ENCODE measurements at regions not wholly inside any gene's neighbourhood (a gene's known extent, or its start where the extent isn't known, plus 50 kb on each side); places are given as distances from the start of the nearest gene placed in this dataset.
"Not testable (repeated sequence)": the region's sequence is repeated elsewhere in the genome, so short reads cannot be mapped to it uniquely, and the experiment has no call there.

GRCh38 chr16:29600111-29601000, 62.7 kb upstream of the SPN start:
- H3K27me3 ChIP-seq (ENCODE audit: insufficient read depth, low read depth); BruUV-seq (replicated peaks); DNase-seq; H3K9me3 ChIP-seq (ENCODE audit: insufficient read depth, low read depth); H3K36me3 ChIP-seq (ENCODE audit: low read depth); CTCF ChIA-PET; H3K9me2 ChIP-seq (ENCODE audit: insufficient read depth); H2AFZ ChIP-seq; H3K4me2 ChIP-seq; POLR2A ChIA-PET (ENCODE audit: unreplicated experiment); H3K27ac ChIP-seq; H3K4me3 ChIP-seq; intact Hi-C loops (cut with micrococcal nuclease; ENCODE audit: unreplicated experiment): not testable (repeated sequence)
- Histone ChIP-seq H3K79me2 (ENCODE audit: low read depth) (peaks cover 83% of the 10 kb centered on the region), H3F3A (ENCODE audit: insufficient read depth, low read depth) (peaks cover 18% of the 10 kb centered on the region; the same call in 1 of the 2 replicates), H4K20me1 (ENCODE audit: insufficient read depth) (peaks cover 54% of the 10 kb centered on the region), H3K4me1 (replicated peaks; ENCODE audit: insufficient read depth) (peaks cover 18% of the 10 kb centered on the region)

- Histone ChIP-seq H3K4me1 (replicated peaks; ENCODE audit: insufficient read depth) (peaks cover 18% of the 10 kb centered on the region), H4K20me1 (ENCODE audit: insufficient read depth) (peaks cover 61% of the 10 kb centered on the region), H3K79me2 (ENCODE audit: low read depth) (peaks cover 88% of the 10 kb centered on the region)
- H3K9me2 ChIP-seq (ENCODE audit: insufficient read depth); H3K4me3 ChIP-seq; H3K27ac ChIP-seq; H3K27me3 ChIP-seq (ENCODE audit: insufficient read depth, low read depth); BruUV-seq (replicated peaks); H3K9me3 ChIP-seq (ENCODE audit: insufficient read depth, low read depth); CTCF ChIA-PET; H2AFZ ChIP-seq; H3K4me2 ChIP-seq; intact Hi-C loops (cut with micrococcal nuclease; ENCODE audit: unreplicated experiment); H3F3A ChIP-seq (ENCODE audit: insufficient read depth, low read depth); H3K36me3 ChIP-seq (ENCODE audit: low read depth); DNase-seq: not testable (repeated sequence)
- POLR2A ChIA-PET (ENCODE audit: unreplicated experiment), result interaction anchor here (0.7 kb wide), 1 partner anchor 223 kb away, joined by 5 read pairs; no protein-coding TSS in a partner anchor
Measured at GRCh38 chr16:29602247-29602625, 60.8 kb upstream of the SPN start.

- H3K27ac ChIP-seq; H3K9me2 ChIP-seq (ENCODE audit: insufficient read depth); H3K36me3 ChIP-seq (ENCODE audit: low read depth); H3K4me2 ChIP-seq; H3K27me3 ChIP-seq (ENCODE audit: insufficient read depth, low read depth); H3K9me3 ChIP-seq (ENCODE audit: insufficient read depth, low read depth); intact Hi-C loops (cut with micrococcal nuclease; ENCODE audit: unreplicated experiment); POLR2A ChIA-PET (ENCODE audit: unreplicated experiment); H3K4me3 ChIP-seq; H2AFZ ChIP-seq; CTCF ChIA-PET; BruUV-seq (replicated peaks); DNase-seq; H3F3A ChIP-seq (ENCODE audit: insufficient read depth, low read depth): not testable (repeated sequence)
- H3K79me2 ChIP-seq (ENCODE audit: low read depth), result peaks cover 88% of the 10 kb centered on the region
- peaks cover 65% of the 10 kb centered on the region for H4K20me1 ChIP-seq (ENCODE audit: insufficient read depth)
- peaks cover 18% of the 10 kb centered on the region for H3K4me1 ChIP-seq (replicated peaks; ENCODE audit: insufficient read depth)
Measured at GRCh38 chr16:29602683-29603088, 60.4 kb upstream of the SPN start.

- H4K20me1 ChIP-seq (ENCODE audit: insufficient read depth), result peaks cover 73% of the 10 kb centered on the region
- peaks cover 96% of the 10 kb centered on the region for H3K79me2 ChIP-seq (ENCODE audit: low read depth)
- H3K9me3 ChIP-seq (ENCODE audit: insufficient read depth, low read depth); H3K4me3 ChIP-seq; H3K36me3 ChIP-seq (ENCODE audit: low read depth); H3K27me3 ChIP-seq (ENCODE audit: insufficient read depth, low read depth); H2AFZ ChIP-seq; CTCF ChIA-PET; H3F3A ChIP-seq (ENCODE audit: insufficient read depth, low read depth); H3K27ac ChIP-seq; H3K9me2 ChIP-seq (ENCODE audit: insufficient read depth): not testable (repeated sequence)
- peaks cover 24% of the 10 kb centered on the region for H3K4me1 ChIP-seq (replicated peaks; ENCODE audit: insufficient read depth)
- BruUV-seq (replicated peaks), result TSS peak; percentile 11
- peak overlapping the region; percentile 5; the same call in 1 of the 2 replicates for H3K4me2 ChIP-seq
- DNase-seq, result peak; percentile 59 to 86
- POLR2A ChIA-PET (ENCODE audit: unreplicated experiment), result interaction anchor here (0.7 kb wide), 1 partner anchor 809 kb away, joined by 8 read pairs; no protein-coding TSS in a partner anchor
- intact Hi-C loops (cut with micrococcal nuclease; ENCODE audit: unreplicated experiment), result loop anchor here (1.0 kb wide), 1 partner anchor 10 kb away; no protein-coding TSS in a partner anchor
Measured at GRCh38 chr16:29604631-29605549, 58.2 kb upstream of the SPN start.

- H3K4me2 ChIP-seq, result 0 out of 2 replicates have a peak overlapping the region, but pooled peaks have one; percentile 5
- H2AFZ ChIP-seq; POLR2A ChIA-PET (ENCODE audit: unreplicated experiment); H3K9me3 ChIP-seq (ENCODE audit: insufficient read depth, low read depth); H3K27ac ChIP-seq; H3K36me3 ChIP-seq (ENCODE audit: low read depth); H3K9me2 ChIP-seq (ENCODE audit: insufficient read depth); CTCF ChIA-PET; H3K27me3 ChIP-seq (ENCODE audit: insufficient read depth, low read depth); DNase-seq; H3F3A ChIP-seq (ENCODE audit: insufficient read depth, low read depth); H3K4me3 ChIP-seq; BruUV-seq (replicated peaks); intact Hi-C loops (cut with micrococcal nuclease; ENCODE audit: unreplicated experiment): not testable (repeated sequence)
- peaks cover 69% of the 10 kb centered on the region for H4K20me1 ChIP-seq (ENCODE audit: insufficient read depth)
- peaks cover 97% of the 10 kb centered on the region for H3K79me2 ChIP-seq (ENCODE audit: low read depth)
- peaks cover 28% of the 10 kb centered on the region for H3K4me1 ChIP-seq (replicated peaks; ENCODE audit: insufficient read depth)
Measured at GRCh38 chr16:29605593-29606205, 57.3 kb upstream of the SPN start.

GRCh38 chr16:29606669-29607427, 56.2 kb upstream of the SPN start:
- CTCF ChIA-PET; BruUV-seq (replicated peaks): not testable (repeated sequence)

More at GRCh38 chr16:29606669-29607427, 56.2 kb upstream of the SPN start:
- H3K36me3 ChIP-seq (ENCODE audit: low read depth); H2AFZ ChIP-seq; H3K9me2 ChIP-seq (ENCODE audit: insufficient read depth); POLR2A ChIA-PET (ENCODE audit: unreplicated experiment); H3K27me3 ChIP-seq (ENCODE audit: insufficient read depth, low read depth); H3K4me2 ChIP-seq; H3K27ac ChIP-seq; H3K9me3 ChIP-seq (ENCODE audit: insufficient read depth, low read depth); intact Hi-C loops (cut with micrococcal nuclease; ENCODE audit: unreplicated experiment); H3K4me3 ChIP-seq; DNase-seq; H3F3A ChIP-seq (ENCODE audit: insufficient read depth, low read depth): not testable (repeated sequence)
- Histone ChIP-seq H3K79me2 (ENCODE audit: low read depth) (peaks cover 95% of the 10 kb centered on the region), H3K4me1 (replicated peaks; ENCODE audit: insufficient read depth) (peaks cover 28% of the 10 kb centered on the region), H4K20me1 (ENCODE audit: insufficient read depth) (peaks cover 65% of the 10 kb centered on the region)

All from PC-9 (cell line).